A549 (cell line): ENCODE measurements at regions not wholly inside any gene's neighbourhood (a gene's known extent, or its start where the extent isn't known, plus 50 kb on each side); places are given as distances from the start of the nearest gene placed in this dataset.

ENCODE experiments used
- ATAC-seq, 2 experiments: fragments of 200-7000 bp in 1 of 2; fragments of >200 bp in 1 of 2; cut with Nextera tagmentation in 1 of 2; cut with Tn5 transposase in 1 of 2; 3 replicates each; pipeline versions ENCODE4 v1.8.0 to v1.9.1; 2018 to 2020; ENCODE audit warnings: mild to moderate bottlenecking in 1 of 2, moderate library complexity in 1 of 2
- CTCF ChIA-PET: fragments of 300-600 bp; sonication (Branson Sonifier 250); formaldehyde crosslinking; extraction: SDS; loops from one replicate; lab custom pipeline; 2021; ENCODE audit warnings: antibody characterized with exemption, inconsistent platforms; lab: Yijun Ruan, JAX
- POLR2A ChIA-PET: fragments of 350-600 bp; formaldehyde crosslinking; extraction: SDS; loops from one replicate; lab custom pipeline; 2021; ENCODE audit warnings: antibody characterized with exemption, inconsistent platforms; lab: Yijun Ruan, JAX
- DNase-seq, 2 experiments: peaks; one replicate each; pipeline versions ENCODE4 v3.0.0 to v3.0.0-alpha.2; 2011 to 2016; ENCODE audit warnings: low read depth in 1 of 2, low spot score in 1 of 2
- FAIRE-seq: peaks from 2 replicates; lab custom pipeline; 2011; peaks lifted over from hg19 to GRCh38; lab: Jason Lieb, UNC
- H3K27ac ChIP-seq, 2 experiments: fragments of >200 bp; sonication (Bioruptor Twin); formaldehyde crosslinking; 3 replicates each; pipeline ENCODE4 v1.5.1; 2016 to 2017
- H3K4me1 ChIP-seq: fragments of >200 bp; sonication (Bioruptor Twin); formaldehyde crosslinking; 3 replicates; pipeline ENCODE4 v1.6.1; 2016
- H3K4me2 ChIP-seq: fragments of >200 bp; sonication (Bioruptor Twin); formaldehyde crosslinking; 3 replicates; pipeline ENCODE4 v1.6.1; 2016
- H3K4me3 ChIP-seq: fragments of >200 bp; sonication (Bioruptor Twin); formaldehyde crosslinking; 3 replicates; pipeline ENCODE4 v1.5.1; 2016
- H3K9me3 ChIP-seq: fragments of >200 bp; sonication (Bioruptor Twin); formaldehyde crosslinking; 3 replicates; pipeline ENCODE4 v1.6.1; 2016
- BCL3 ChIP-seq: fragments of >200 bp; sonication (Bioruptor Twin); formaldehyde crosslinking; IDR thresholded peaks from 3 replicates; pipeline ENCODE4 v1.6.1; 2016
- BHLHE40 ChIP-seq: IDR thresholded peaks from 2 replicates; pipeline ENCODE4 v1.6.1; 2012; ENCODE audit warnings: low read depth, low read length, inconsistent platforms
- CBX2 ChIP-seq: fragments of 200-600 bp; sonication (generic); IDR thresholded peaks from 2 replicates; pipeline ENCODE4 v1.6.1; 2016; ENCODE audit warnings: low read depth, mild to moderate bottlenecking, borderline replicate concordance
- EHF ChIP-seq: fragments of 250-450 bp; sonication (Bioruptor Pico); IDR thresholded peaks from 2 replicates; pipeline ENCODE4 v1.5.0; 2020; ENCODE audit warnings: mild to moderate bottlenecking
- EHMT2 ChIP-seq: fragments of 200-600 bp; sonication (generic); IDR thresholded peaks from 2 replicates; pipeline ENCODE4 v1.6.1; 2016; ENCODE audit warnings: antibody characterized with exemption, low read depth, mild to moderate bottlenecking, moderate library complexity
- ELK1 ChIP-seq: fragments of 150-350 bp; IDR thresholded peaks from 2 replicates; pipeline ENCODE4 v1.6.1; 2014; ENCODE audit warnings: low read depth, mild to moderate bottlenecking, low read length
- EP300 ChIP-seq, 2 experiments: fragments of >200 bp; sonication (Bioruptor Twin); formaldehyde crosslinking; IDR thresholded peaks; 2 replicates in 1 of 2; 3 replicates in 1 of 2; pipeline ENCODE4 v1.6.1; 2016 to 2017
- FOSL2 ChIP-seq, 2 experiments: fragments of 450-650 bp in 1 of 2; fragments of >200 bp in 1 of 2; sonication (Bioruptor Twin) in 1 of 2; formaldehyde crosslinking; IDR thresholded peaks; 2 replicates each; pipeline versions ENCODE4 v1.5.0 to v1.6.1; 2016 to 2020; ENCODE audit warnings: mild to moderate bottlenecking in 1 of 2, moderate library complexity in 1 of 2
- HDAC2 ChIP-seq: fragments of 200-600 bp; sonication (generic); IDR thresholded peaks from 2 replicates; pipeline ENCODE4 v1.6.1; 2016
- HES2 ChIP-seq: fragments of >200 bp; sonication (Bioruptor Twin); formaldehyde crosslinking; IDR thresholded peaks from 2 replicates; pipeline ENCODE4 v1.6.1; 2016
- HMGXB4 ChIP-seq: fragments of 250-450 bp; sonication (Bioruptor Pico); IDR thresholded peaks from 2 replicates; pipeline ENCODE4 v1.5.0; 2021; ENCODE audit warnings: mild to moderate bottlenecking, moderate library complexity, borderline replicate concordance
- HOXA7 ChIP-seq: fragments of 250-450 bp; sonication (Bioruptor Pico); IDR thresholded peaks from 2 replicates; pipeline ENCODE4 v1.5.0; 2020; ENCODE audit warnings: mild to moderate bottlenecking, moderate library complexity
- JUN ChIP-seq, 2 experiments: fragments of >200 bp; sonication (Bioruptor Twin); formaldehyde crosslinking; IDR thresholded peaks; 2 replicates in 1 of 2; 3 replicates in 1 of 2; pipeline ENCODE4 v1.6.1; 2016 to 2017
- JUNB ChIP-seq: fragments of >200 bp; sonication (Bioruptor Twin); formaldehyde crosslinking; IDR thresholded peaks from 2 replicates; pipeline ENCODE4 v1.6.1; 2016
- KDM1A ChIP-seq: fragments of 200-600 bp; sonication (generic); IDR thresholded peaks from 2 replicates; pipeline ENCODE4 v1.6.1; 2016; ENCODE audit warnings: low read depth, mild to moderate bottlenecking
- MAX ChIP-seq: IDR thresholded peaks from 2 replicates; pipeline ENCODE4 v1.6.1; 2012
- MAZ ChIP-seq: fragments of 150-350 bp; IDR thresholded peaks from 2 replicates; pipeline ENCODE4 v1.6.1; 2014; ENCODE audit warnings: antibody characterized with exemption, low read depth, low read length, borderline replicate concordance
- MYC ChIP-seq: IDR thresholded peaks from 2 replicates; pipeline ENCODE4 v1.6.1; 2012; ENCODE audit warnings: mild to moderate bottlenecking, inconsistent platforms, low read length, improper control_type of control experiment, borderline replicate concordance
- PBX3 ChIP-seq: IDR thresholded peaks from 2 replicates; pipeline ENCODE4 v1.6.1; 2012
- RAD21 ChIP-seq, 2 experiments: fragments of >200 bp in 1 of 2; sonication (Bioruptor Twin) in 1 of 2; formaldehyde crosslinking in 1 of 2; IDR thresholded peaks in 1 of 2; conservative IDR thresholded peaks in 1 of 2; 2 replicates in 1 of 2; 3 replicates in 1 of 2; pipeline ENCODE4 v1.6.1; 2012 to 2018; ENCODE audit warnings: inconsistent platforms in 1 of 2
- RNF2 ChIP-seq: fragments of 200-600 bp; sonication (generic); IDR thresholded peaks from 2 replicates; pipeline ENCODE4 v1.6.1; 2016; ENCODE audit warnings: low read depth, mild to moderate bottlenecking, antibody characterized with exemption, moderate library complexity, borderline replicate concordance
- SREBF2 ChIP-seq: fragments of 450-650 bp; IDR thresholded peaks from 2 replicates; pipeline ENCODE4 v1.6.1; 2014; ENCODE audit warnings: mild to moderate bottlenecking, moderate library complexity
- USF2 ChIP-seq: fragments of 450-650 bp; IDR thresholded peaks from 2 replicates; pipeline ENCODE4 v1.6.1; 2014; ENCODE audit warnings: antibody characterized with exemption
- ZC3H11A ChIP-seq: fragments of 450-650 bp; IDR thresholded peaks from 2 replicates; pipeline ENCODE4 v1.6.1; 2014; ENCODE audit warnings: antibody characterized with exemption, mild to moderate bottlenecking
- ZSCAN20 ChIP-seq: fragments of 250-450 bp; sonication (Bioruptor Pico); IDR thresholded peaks from 2 replicates; pipeline ENCODE4 v1.8.0; 2022; ENCODE audit warnings: mild to moderate bottlenecking, moderate library complexity
- WGBS: methylation state at CpG from one replicate; pipeline ENCODE4 v1.1.6; 2017; ENCODE audit errors: missing lambda C conversion rate; 5-methylcytosine and 5-hydroxymethylcytosine counted together

- H3K27ac ChIP-seq: no peak overlapping the region
- no peaks in the 10 kb centered on the region for H3K9me3 ChIP-seq
- DNase-seq: no peak
- no peak for ATAC-seq
- H3K4me2 ChIP-seq: no peak overlapping the region
- no peaks in the 10 kb centered on the region for H3K4me1 ChIP-seq
- FAIRE-seq: no peak
- H3K4me3 ChIP-seq: no peak overlapping the region
- ChIA-PET POLR2A (no interaction called here), CTCF (interaction anchor here (1.3 kb wide), 1 partner anchor 18 kb away, joined by 3 read pairs; no protein-coding TSS in a partner anchor)
- no peak for TF ChIP-seq FOSL2 (IDR thresholded peaks at IDR 0.05)
- TF ChIP-seq FOSL2 (CRISPR knock-in tag; IDR thresholded peaks at IDR 0.05): no peak
- no peak for TF ChIP-seq ELK1
- no peak for TF ChIP-seq RNF2
- TF ChIP-seq PBX3: no peak
- no peak for TF ChIP-seq MAZ
- TF ChIP-seq ZSCAN20: no peak
- TF ChIP-seq HMGXB4 (CRISPR knock-in tag): no peak
- no peak for TF ChIP-seq EHF (CRISPR knock-in tag)
- no peak for TF ChIP-seq USF2
- TF ChIP-seq BCL3: no peak
- no peak for TF ChIP-seq HOXA7
- TF ChIP-seq SREBF2: no peak
- no peak for TF ChIP-seq HES2
- 53% methylated on average over 3 of the region's 3 CpGs for WGBS
Measured at GRCh38 chr2:65658266-65658665, 225.9 kb upstream of the SPRED2 start.

- Histone ChIP-seq H3K4me2 (no peak overlapping the region), H3K9me3 (no peaks in the 10 kb centered on the region), H3K27ac (no peak overlapping the region), H3K4me3 (no peak overlapping the region)
- FAIRE-seq (no peak), DNase-seq (no peak)
- POLR2A ChIA-PET: no interaction called here
- 55% methylated on average over 4 of the region's 4 CpGs for WGBS
- CTCF ChIA-PET: no interaction called here
- TF ChIP-seq KDM1A (no peak), CBX2 (no peak), HDAC2 (no peak), BHLHE40 (no peak), MAX (no peak), EHMT2 (no peak), EP300 (IDR thresholded peaks at IDR 0.05) (no peak), HMGXB4 (CRISPR knock-in tag) (no peak), RAD21 (conservative IDR thresholded peaks at IDR 0.05 in 1 of 2, IDR thresholded peaks at IDR 0.05 in 1 of 2) (no peak), ZC3H11A (no peak), JUNB (no peak), JUN (IDR thresholded peaks at IDR 0.05) (no peak), MYC (no peak), ZSCAN20 (no peak)
- TF ChIP-seq, all 56 proteins: peak for 0
- no peaks in the 10 kb centered on the region for H3K4me1 ChIP-seq
- ATAC-seq: no peak
Measured at GRCh38 chr2:65656160-65656718, 223.8 kb upstream of the SPRED2 start.
